AG04449 (cell line): ENCODE measurements at regions not wholly inside any gene's neighbourhood (a gene's known extent, or its start where the extent isn't known, plus 50 kb on each side); places are given as distances from the start of the nearest gene placed in this dataset.

ENCODE experiments used
- CTCF ChIA-PET: fragments of 350-600 bp; formaldehyde crosslinking; extraction: SDS; loops from one replicate; lab custom pipeline; 2021; ENCODE audit warnings: antibody characterized with exemption; lab: Yijun Ruan, JAX
- POLR2A ChIA-PET: fragments of 400-600, 350-600 bp; formaldehyde crosslinking; extraction: SDS; loops from one replicate; lab custom pipeline; 2020; ENCODE audit warnings: antibody characterized with exemption, inconsistent platforms; lab: Yijun Ruan, JAX
- DNase-seq: peaks from one replicate; pipeline ENCODE4 v3.0.0-alpha.2; 2010; ENCODE audit warnings: low read depth, low spot score
- H3K4me3 ChIP-seq: 2 replicates; pipeline ENCODE4 v1.5.1; 2011; ENCODE audit warnings: low read depth, mild to moderate bottlenecking, control low read depth, low read length
- TF ChIP-seq, protein P1 (sequence below): IDR thresholded peaks from one replicate; pipeline ENCODE4 v1.5.1; 2011; ENCODE audit warnings: mild to moderate bottlenecking, moderate library complexity, low read length, control low read depth, inconsistent platforms; ENCODE audit not compliant: insufficient read depth; ENCODE audit errors: missing control alignments

DNA sequence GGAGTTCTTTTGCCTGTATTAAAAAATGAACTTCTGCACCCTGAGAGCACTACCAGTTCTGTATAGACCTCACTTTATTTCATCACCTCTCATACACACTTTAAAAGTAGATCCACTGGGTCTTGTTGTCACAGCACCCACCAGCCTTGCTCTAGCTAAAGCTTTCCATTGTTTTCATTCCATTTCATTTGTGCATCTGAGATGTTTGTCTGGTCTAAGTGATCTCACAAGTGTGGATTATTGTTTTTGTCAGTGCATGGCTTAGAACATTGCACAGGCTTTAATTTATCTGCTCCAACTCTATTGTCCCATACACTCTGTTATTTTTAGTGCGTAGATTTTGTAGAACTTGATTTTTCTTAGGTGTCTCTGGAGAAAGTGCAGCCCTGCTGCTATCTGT lies 1157.5 kb upstream of the PABPC4L start:
- DNase-seq: no peak
- H3K4me3 ChIP-seq: no peak overlapping the region
- ChIA-PET CTCF (no interaction called here), POLR2A (no interaction called here)
- TF ChIP-seq, protein P1, sequence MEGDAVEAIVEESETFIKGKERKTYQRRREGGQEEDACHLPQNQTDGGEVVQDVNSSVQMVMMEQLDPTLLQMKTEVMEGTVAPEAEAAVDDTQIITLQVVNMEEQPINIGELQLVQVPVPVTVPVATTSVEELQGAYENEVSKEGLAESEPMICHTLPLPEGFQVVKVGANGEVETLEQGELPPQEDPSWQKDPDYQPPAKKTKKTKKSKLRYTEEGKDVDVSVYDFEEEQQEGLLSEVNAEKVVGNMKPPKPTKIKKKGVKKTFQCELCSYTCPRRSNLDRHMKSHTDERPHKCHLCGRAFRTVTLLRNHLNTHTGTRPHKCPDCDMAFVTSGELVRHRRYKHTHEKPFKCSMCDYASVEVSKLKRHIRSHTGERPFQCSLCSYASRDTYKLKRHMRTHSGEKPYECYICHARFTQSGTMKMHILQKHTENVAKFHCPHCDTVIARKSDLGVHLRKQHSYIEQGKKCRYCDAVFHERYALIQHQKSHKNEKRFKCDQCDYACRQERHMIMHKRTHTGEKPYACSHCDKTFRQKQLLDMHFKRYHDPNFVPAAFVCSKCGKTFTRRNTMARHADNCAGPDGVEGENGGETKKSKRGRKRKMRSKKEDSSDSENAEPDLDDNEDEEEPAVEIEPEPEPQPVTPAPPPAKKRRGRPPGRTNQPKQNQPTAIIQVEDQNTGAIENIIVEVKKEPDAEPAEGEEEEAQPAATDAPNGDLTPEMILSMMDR: no peak

DNA sequence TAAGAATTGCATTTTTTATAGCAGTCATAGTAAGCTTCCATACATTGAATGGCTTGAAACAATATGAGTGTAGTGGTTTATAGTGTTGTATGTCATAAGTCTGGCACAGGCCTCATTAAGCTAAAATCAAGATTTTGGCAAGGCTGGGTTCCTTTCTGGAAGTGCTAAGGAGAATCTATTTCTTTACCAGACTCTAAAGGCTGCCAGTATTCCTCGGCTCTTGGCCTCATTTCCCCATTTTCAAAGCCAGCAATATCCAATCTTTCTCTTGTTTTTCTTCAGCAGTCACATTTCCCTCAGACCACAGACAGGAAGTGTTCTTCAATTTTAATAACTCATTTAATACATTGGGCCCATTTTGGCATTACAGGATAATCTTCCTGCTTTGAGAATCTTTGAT lies 1155.5 kb upstream of the PABPC4L start:
- no peak overlapping the region for H3K4me3 ChIP-seq
- DNase-seq: no peak
- TF ChIP-seq, protein P1: no peak
- CTCF ChIA-PET: no interaction called here
- POLR2A ChIA-PET: no interaction called here

DNA sequence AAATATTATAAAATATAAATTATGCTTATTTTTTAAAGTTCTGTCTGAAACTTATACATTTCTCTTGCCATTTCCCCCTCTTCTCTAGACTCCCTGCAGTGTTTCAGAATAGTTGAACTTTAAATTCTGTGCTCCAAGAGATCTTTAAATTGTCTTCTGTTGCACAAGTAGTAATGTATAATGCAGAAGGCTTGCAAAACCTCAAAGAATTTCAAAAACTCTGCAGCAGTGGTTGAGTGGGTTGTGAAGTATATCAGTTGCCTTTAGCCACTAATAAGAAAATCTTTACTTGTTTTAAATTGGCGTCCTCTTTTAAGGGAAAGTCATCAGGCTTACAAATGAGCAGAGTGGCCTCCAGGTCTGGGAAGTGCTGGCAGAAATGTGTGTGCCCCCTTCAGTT lies 1153.3 kb upstream of the PABPC4L start:
- TF ChIP-seq, protein P1: no peak
- ChIA-PET CTCF (no interaction called here), POLR2A (no interaction called here)
- peak; percentile 4 for DNase-seq
- H3K4me3 ChIP-seq: no peak overlapping the region

DNA sequence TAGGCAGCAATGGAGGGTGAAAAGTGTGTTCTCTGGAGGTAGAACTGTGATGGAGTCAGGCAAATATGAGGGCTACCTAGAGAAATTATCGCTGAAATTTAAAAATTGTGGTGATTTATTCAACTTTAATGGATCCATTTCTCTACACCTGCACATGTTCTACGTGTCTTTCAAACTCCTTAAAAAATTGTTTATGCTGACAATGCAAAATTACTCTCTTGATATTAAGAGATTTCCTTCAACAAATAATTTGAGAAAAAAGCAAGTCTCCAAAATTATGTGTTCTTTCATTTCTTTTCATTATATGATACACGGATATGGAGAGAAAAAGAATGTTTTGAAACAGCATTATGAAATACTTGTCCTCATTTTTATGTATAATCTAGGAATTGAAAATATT lies 1151.4 kb upstream of the PABPC4L start:
- no peak overlapping the region for H3K4me3 ChIP-seq
- TF ChIP-seq, protein P1: no peak
- POLR2A ChIA-PET: no interaction called here
- CTCF ChIA-PET: no interaction called here
- DNase-seq: no peak

DNA sequence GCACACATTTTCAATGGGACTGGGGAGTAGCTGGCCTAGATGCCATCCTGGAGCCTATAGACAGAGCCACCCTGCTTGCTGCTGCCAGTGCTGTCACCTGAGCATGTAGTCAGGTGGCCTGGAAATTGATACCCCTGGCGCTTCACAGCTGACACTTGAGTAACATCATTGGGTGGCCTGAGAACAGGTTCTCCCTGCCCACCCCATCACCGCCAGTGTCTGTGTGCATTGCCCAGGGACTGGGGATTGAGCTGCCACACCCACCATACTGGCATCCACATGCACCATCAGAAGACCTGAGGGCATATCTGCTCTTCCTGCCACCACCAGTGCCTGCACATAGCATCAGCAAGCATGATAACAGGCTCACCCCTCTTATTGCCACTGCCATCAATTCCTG lies 1142.9 kb upstream of the PABPC4L start:
- no peak for DNase-seq
- H3K4me3 ChIP-seq: no peak overlapping the region
- ChIA-PET POLR2A (no interaction called here), CTCF (no interaction called here)
- TF ChIP-seq, protein P1: no peak

DNA sequence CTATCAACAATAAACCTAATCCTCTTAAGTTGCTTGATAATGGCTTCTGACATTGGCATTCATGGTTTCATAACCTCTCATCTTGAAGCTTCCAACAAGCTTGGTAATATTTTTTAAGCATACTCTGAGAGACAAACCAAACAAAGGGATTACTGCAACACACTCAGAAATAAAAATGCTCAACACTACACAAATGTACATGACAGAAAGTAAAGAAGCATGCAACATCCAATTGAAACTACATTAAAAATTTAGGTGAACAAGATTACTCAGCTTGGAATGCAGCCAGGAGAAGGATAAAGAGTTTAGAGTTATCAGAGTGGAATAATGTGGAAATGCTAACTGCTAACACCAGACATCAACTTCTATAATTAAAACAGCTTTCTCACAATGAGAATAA lies 1136.6 kb upstream of the PABPC4L start:
- CTCF ChIA-PET: no interaction called here
- no peak overlapping the region for H3K4me3 ChIP-seq
- POLR2A ChIA-PET: no interaction called here
- DNase-seq: no peak
- TF ChIP-seq, protein P1: no peak
